ENCODE measurements at regions not wholly inside any gene's neighbourhood (a gene's known extent, or its start where the extent isn't known, plus 50 kb on each side); places are given as distances from the start of the nearest gene placed in this dataset.

DNA sequence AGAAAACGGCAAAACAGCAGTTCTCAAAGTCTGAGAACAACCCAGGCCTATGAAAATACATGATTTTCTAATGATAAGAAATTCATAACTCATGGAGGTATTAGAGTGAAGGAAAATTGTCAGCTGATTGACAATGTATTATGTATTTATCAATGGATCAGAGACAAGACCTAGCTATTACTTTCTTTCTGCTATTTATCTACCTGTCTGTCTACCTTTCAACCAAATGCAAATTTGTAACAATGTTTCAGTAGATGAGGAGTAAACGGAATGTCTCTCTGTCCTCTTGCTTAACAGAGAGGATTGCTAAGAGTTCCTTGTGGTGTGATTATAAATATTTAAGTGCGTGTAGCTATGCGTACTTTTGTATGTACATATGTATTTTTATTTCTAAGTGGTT lies 568.7 kb upstream of the RGS18 start:
- Histone ChIP-seq H3K36me3 (ENCODE audit: insufficient read depth, low read length) (no peaks in the 10 kb centered on the region), H3K4me1 (ENCODE audit: insufficient read depth, low read length) (peaks cover 31% of the 10 kb centered on the region), H3K4me3 (ENCODE audit: low read depth in 1 of 2, low read length in 2 of 2) (no peak overlapping the region), H2AFZ (ENCODE audit: low read depth, low read length) (no peak overlapping the region), H3K27ac (ENCODE audit: low read length) (0 out of 2 replicates have a peak overlapping the region, but pooled peaks have one; percentile 47), H4K20me1 (ENCODE audit: insufficient read depth, low read length) (no peaks in the 10 kb centered on the region), H3K27me3 (ENCODE audit: insufficient read depth, low read length, poor library complexity) (no peaks in the 10 kb centered on the region), H3K79me2 (ENCODE audit: insufficient read depth, low read length) (no peaks in the 10 kb centered on the region), H3K9me3 (ENCODE audit: insufficient read depth, low read length, severe bottlenecking) (no peaks in the 10 kb centered on the region), H3K4me2 (ENCODE audit: insufficient read depth, low read length) (no peak overlapping the region), H3K9ac (ENCODE audit: low read depth, low read length) (no peak overlapping the region)
- DNase-seq (no peak), ATAC-seq (ENCODE audit: insufficient read depth, low read depth) (no peak)
- TF ChIP-seq, protein P1, sequence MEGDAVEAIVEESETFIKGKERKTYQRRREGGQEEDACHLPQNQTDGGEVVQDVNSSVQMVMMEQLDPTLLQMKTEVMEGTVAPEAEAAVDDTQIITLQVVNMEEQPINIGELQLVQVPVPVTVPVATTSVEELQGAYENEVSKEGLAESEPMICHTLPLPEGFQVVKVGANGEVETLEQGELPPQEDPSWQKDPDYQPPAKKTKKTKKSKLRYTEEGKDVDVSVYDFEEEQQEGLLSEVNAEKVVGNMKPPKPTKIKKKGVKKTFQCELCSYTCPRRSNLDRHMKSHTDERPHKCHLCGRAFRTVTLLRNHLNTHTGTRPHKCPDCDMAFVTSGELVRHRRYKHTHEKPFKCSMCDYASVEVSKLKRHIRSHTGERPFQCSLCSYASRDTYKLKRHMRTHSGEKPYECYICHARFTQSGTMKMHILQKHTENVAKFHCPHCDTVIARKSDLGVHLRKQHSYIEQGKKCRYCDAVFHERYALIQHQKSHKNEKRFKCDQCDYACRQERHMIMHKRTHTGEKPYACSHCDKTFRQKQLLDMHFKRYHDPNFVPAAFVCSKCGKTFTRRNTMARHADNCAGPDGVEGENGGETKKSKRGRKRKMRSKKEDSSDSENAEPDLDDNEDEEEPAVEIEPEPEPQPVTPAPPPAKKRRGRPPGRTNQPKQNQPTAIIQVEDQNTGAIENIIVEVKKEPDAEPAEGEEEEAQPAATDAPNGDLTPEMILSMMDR (IDR thresholded peaks at IDR 0.05; ENCODE audit: borderline replicate concordance, extremely low read depth, low read length, poor library complexity, severe bottlenecking), result no peak
- TF ChIP-seq EZH2 (IDR thresholded peaks at IDR 0.05; ENCODE audit: borderline replicate concordance, low read depth, low read length, severe bottlenecking), result no peak

DNA sequence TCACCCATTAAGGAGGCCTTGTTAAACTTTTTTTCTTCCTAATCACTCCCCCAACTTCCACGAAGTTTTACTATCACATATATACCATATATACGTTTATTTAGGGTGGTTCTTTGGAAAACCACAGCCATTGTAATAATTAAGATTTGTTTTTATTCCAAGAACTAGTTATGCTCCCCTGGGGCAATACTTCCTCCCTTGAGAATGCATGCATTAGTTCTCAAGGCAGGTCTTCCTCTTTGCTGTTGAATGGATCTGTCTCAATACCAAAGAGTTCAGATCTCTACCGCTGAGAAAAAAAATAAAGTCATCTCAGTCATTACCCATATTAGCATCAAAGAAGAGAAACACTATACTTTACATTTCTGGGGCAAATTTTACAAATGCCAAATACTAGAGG lies 567.7 kb upstream of the RGS18 start:
- Histone ChIP-seq H3K79me2 (ENCODE audit: insufficient read depth, low read length) (no peaks in the 10 kb centered on the region), H3K4me2 (ENCODE audit: insufficient read depth, low read length) (peak overlapping the region; percentile 11; the same call in 1 of the 2 replicates), H3K36me3 (ENCODE audit: insufficient read depth, low read length) (no peaks in the 10 kb centered on the region), H3K27ac (ENCODE audit: low read length) (peak overlapping the region; percentile 16), H3K4me3 (ENCODE audit: low read depth in 1 of 2, low read length in 2 of 2) (no peak overlapping the region), H3K9me3 (ENCODE audit: insufficient read depth, low read length, severe bottlenecking) (no peaks in the 10 kb centered on the region), H3K4me1 (ENCODE audit: insufficient read depth, low read length) (peaks cover 31% of the 10 kb centered on the region), H4K20me1 (ENCODE audit: insufficient read depth, low read length) (no peaks in the 10 kb centered on the region), H3K27me3 (ENCODE audit: insufficient read depth, low read length, poor library complexity) (no peaks in the 10 kb centered on the region), H2AFZ (ENCODE audit: low read depth, low read length) (0 out of 2 replicates have a peak overlapping the region, but pooled peaks have one; percentile 6), H3K9ac (ENCODE audit: low read depth, low read length) (no peak overlapping the region)
- peak; percentile 54 for DNase-seq
- TF ChIP-seq EZH2 (IDR thresholded peaks at IDR 0.05; ENCODE audit: borderline replicate concordance, low read depth, low read length, severe bottlenecking), result no peak
- TF ChIP-seq, protein P1 (IDR thresholded peaks at IDR 0.05; ENCODE audit: borderline replicate concordance, extremely low read depth, low read length, poor library complexity, severe bottlenecking), result no peak
- ATAC-seq (ENCODE audit: insufficient read depth, low read depth), result peak; percentile 84

DNA sequence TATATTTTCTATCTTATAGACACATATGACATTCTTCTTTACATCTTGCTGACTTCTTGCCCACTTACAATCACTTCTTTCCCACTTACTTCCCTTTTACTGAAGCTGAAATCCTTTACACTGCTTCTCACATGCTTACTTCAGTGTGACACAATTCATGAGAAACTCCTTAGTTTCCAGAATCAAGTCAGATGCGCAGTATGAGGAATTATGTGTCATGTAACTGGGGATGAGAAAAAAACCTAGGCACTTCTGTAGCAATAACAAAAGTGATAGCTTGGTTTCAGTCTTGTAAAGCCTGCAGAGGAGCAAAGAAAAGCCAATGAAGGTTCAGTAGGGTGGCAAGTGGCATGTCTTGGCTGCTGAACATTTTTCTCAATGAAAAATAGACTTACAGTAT lies 566.2 kb upstream of the RGS18 start:
- no peak overlapping the region for H3K4me2 ChIP-seq (ENCODE audit: insufficient read depth, low read length)
- ATAC-seq (ENCODE audit: insufficient read depth, low read depth), result no peak
- peaks cover 31% of the 10 kb centered on the region for H3K4me1 ChIP-seq (ENCODE audit: insufficient read depth, low read length)
- no peaks in the 10 kb centered on the region for H3K79me2 ChIP-seq (ENCODE audit: insufficient read depth, low read length)
- H3K27me3 ChIP-seq (ENCODE audit: insufficient read depth, low read length, poor library complexity), result no peaks in the 10 kb centered on the region
- peak overlapping the region; percentile 30; the same call in 1 of the 2 replicates for H3K27ac ChIP-seq (ENCODE audit: low read length)
- H3K9ac ChIP-seq (ENCODE audit: low read depth, low read length), result no peak overlapping the region
- no peaks in the 10 kb centered on the region for H3K36me3 ChIP-seq (ENCODE audit: insufficient read depth, low read length)
- TF ChIP-seq, protein P1 (IDR thresholded peaks at IDR 0.05; ENCODE audit: borderline replicate concordance, extremely low read depth, low read length, poor library complexity, severe bottlenecking), result no peak
- TF ChIP-seq EZH2 (IDR thresholded peaks at IDR 0.05; ENCODE audit: borderline replicate concordance, low read depth, low read length, severe bottlenecking), result no peak
- H3K9me3 ChIP-seq (ENCODE audit: insufficient read depth, low read length, severe bottlenecking), result no peaks in the 10 kb centered on the region
- no peak overlapping the region for H3K4me3 ChIP-seq (ENCODE audit: low read depth in 1 of 2, low read length in 2 of 2)
- peak overlapping the region; percentile 33; the same call in 1 of the 2 replicates for H2AFZ ChIP-seq (ENCODE audit: low read depth, low read length)
- no peak for DNase-seq
- H4K20me1 ChIP-seq (ENCODE audit: insufficient read depth, low read length), result no peaks in the 10 kb centered on the region

DNA sequence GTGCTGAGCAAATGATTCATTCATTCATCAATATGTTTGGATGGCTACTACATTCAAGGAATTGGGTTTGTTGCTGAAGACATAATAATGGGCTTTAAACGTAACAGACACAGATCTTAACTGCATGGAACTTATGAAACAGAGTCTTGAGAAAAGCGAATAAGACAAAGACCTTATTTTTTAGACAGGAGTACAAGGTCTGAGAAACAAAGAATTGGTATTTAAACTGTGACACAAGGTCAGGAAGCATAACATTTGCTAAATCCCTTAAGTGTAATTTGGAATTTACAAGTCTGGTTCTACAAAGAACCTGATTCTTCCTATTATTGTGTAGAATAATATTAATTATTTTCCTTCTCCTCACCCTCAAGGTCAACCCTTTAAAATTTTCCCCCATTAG lies 565.4 kb upstream of the RGS18 start:
- no peaks in the 10 kb centered on the region for H3K9me3 ChIP-seq (ENCODE audit: insufficient read depth, low read length, severe bottlenecking)
- no peak overlapping the region for H3K9ac ChIP-seq (ENCODE audit: low read depth, low read length)
- H2AFZ ChIP-seq (ENCODE audit: low read depth, low read length), result no peak overlapping the region
- H3K36me3 ChIP-seq (ENCODE audit: insufficient read depth, low read length), result no peaks in the 10 kb centered on the region
- H3K4me3 ChIP-seq (ENCODE audit: low read depth in 1 of 2, low read length in 2 of 2), result no peak overlapping the region
- no peak for DNase-seq
- H4K20me1 ChIP-seq (ENCODE audit: insufficient read depth, low read length), result no peaks in the 10 kb centered on the region
- H3K27ac ChIP-seq (ENCODE audit: low read length), result no peak overlapping the region
- no peaks in the 10 kb centered on the region for H3K27me3 ChIP-seq (ENCODE audit: insufficient read depth, low read length, poor library complexity)
- TF ChIP-seq, protein P1 (IDR thresholded peaks at IDR 0.05; ENCODE audit: borderline replicate concordance, extremely low read depth, low read length, poor library complexity, severe bottlenecking), result no peak
- no peak for TF ChIP-seq EZH2 (IDR thresholded peaks at IDR 0.05; ENCODE audit: borderline replicate concordance, low read depth, low read length, severe bottlenecking)
- peaks cover 31% of the 10 kb centered on the region for H3K4me1 ChIP-seq (ENCODE audit: insufficient read depth, low read length)
- H3K79me2 ChIP-seq (ENCODE audit: insufficient read depth, low read length), result no peaks in the 10 kb centered on the region
- no peak overlapping the region for H3K4me2 ChIP-seq (ENCODE audit: insufficient read depth, low read length)
- ATAC-seq (ENCODE audit: insufficient read depth, low read depth), result no peak
